HG03108 (cell line): ENCODE measurements at regions not wholly inside any gene's neighbourhood (a gene's known extent, or its start where the extent isn't known, plus 50 kb on each side); places are given as distances from the start of the nearest gene placed in this dataset.
"Not testable (repeated sequence)": the region's sequence is repeated elsewhere in the genome, so short reads cannot be mapped to it uniquely, and the experiment has no call there.

ENCODE experiments used
- ATAC-seq: cut with Tn5 transposase; IDR thresholded peaks from one replicate; pipeline ENCODE4 v1.9.1; 2021; ENCODE audit warnings: moderate library complexity; ENCODE audit not compliant: unreplicated experiment

DNA sequence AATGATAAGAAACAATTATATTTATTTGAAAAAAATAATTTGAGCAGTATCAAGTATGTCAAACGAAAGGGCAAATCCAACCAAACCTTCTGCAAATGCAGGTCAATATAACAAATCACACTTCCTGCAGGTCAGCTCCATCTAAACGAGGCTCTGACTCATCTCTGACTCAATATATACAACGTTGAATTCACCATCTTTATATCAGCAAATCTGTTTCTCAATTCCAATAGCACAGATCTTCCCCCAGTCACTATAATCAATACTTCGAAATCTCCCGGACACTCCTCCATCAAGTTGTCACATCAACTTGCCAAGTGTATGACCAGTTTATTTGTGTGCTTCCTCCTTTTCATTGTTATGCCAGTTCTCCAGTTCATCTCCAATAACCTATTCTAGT is 388.9 kb downstream of the ZEB2 start:
- ATAC-seq, result no peak

DNA sequence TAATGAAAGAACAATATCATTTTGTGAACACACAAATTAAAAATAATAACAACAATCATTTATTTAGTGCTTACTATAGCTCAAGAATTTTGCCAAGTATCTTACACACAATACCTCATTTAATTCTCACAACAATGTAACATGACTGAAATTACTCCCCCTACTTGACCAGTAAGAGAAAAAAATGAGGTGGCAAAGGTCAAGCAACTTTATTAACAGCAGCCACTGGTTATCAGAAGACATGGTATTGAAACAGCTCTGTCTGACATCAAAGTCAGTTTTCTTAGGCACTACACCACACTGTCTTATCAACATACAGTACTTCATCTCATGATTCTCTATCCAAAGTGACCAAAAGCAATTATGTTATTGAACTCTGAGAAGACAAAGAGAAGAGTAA is 389.4 kb downstream of the ZEB2 start:
- ATAC-seq, result no peak

DNA sequence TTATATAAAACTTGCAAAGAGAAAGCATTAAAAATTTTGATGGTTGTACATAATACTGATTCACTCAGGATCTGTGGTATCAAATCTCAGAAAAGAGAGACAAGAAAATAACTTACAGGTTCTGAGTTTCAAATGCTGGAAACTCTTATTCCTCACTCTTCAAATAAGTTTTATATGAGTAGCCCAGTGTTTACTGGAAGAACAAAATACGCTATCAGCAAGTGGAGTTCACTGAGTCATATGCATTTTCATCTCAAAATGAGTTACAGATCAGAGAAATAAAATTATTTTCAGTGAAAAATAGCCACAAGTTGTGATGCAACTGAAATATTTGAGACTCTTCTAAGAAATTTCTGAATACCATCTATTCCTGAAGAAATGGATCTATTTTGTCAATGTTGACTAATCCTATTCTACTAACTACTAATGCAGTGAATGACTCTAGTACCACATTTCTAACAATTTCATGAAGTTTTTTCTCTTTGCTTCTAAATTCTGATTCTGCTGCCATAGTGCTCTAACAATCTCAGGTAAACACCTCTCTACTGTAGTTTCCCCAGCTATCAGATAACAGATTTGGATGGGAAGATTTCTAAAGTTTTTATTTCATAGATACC is 391.7 kb downstream of the ZEB2 start:
- ATAC-seq, result no peak

DNA sequence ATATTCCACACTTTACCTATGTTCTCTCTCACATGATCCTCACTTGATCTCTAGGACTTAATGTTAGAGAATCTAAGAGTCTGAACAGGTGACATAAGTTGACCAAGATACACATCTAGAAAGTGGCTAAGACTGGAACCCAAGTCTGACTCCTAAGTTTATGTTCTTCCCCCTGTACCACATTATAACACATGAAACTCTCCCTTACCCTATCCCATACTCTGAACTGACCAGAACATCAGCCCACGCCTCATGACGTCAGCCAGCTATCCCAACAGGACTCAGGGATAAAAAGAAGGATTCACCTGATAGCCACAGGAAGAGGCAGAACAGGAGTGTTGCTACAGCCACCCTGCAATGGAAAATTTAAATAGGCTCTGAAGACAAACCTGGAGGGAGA is 392.2 kb downstream of the ZEB2 start:
- no peak for ATAC-seq

DNA sequence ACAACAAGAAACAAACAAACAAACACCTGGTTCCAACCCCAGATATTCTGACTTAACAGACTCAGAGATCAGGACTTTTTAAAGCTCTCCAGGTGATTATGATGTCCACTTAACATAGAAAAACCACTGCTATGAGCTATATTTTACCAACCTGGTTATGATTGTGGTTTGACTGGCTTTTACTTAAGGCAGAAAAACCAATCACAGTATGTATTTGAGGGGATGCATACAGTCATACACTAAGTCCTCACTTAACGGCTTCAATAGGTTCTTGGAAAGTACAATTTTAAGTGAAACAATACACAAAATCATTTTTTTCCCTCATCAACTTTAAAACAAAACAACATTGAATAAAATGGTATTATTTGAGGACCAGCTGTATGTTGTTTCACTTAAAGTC is 393.6 kb downstream of the ZEB2 start:
- ATAC-seq, result no peak

DNA sequence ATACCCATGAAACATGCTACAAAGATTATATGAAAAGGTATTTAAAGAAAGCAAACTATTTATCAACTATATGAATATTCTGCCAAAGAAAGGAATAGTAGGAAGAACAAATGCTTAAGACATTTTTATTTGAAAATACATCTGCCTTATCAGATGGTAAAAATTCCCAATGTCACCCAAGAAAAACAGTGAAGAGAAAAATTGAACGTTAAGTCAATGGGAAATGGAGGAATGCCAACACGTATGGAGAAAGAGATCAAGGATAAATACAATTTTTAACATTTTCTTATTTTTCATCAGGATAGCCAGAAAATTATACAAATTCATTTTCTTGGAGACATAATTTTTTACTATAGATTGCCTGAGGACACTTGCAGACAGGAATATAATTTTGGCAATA is 394.2 kb downstream of the ZEB2 start:
- ATAC-seq, result no peak

DNA sequence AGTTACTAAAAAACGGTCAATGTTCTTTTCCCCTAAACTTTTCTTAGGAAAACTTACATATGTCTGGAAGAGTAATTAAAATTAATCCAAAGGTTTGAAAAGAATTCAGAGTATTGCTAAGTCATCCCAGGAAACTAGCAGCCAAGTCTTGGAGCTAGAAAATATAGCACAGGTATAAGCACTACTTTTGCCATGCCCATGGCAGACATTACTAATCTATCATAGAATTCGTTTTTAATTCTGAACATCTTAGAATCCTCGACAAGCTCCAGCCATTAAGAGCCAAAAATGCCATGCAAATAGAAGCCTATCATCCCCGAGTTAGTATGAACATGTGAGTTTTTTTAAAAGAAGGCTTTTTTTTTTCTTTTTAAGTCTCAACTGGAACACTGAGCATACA is 395.0 kb downstream of the ZEB2 start:
- no peak for ATAC-seq

DNA sequence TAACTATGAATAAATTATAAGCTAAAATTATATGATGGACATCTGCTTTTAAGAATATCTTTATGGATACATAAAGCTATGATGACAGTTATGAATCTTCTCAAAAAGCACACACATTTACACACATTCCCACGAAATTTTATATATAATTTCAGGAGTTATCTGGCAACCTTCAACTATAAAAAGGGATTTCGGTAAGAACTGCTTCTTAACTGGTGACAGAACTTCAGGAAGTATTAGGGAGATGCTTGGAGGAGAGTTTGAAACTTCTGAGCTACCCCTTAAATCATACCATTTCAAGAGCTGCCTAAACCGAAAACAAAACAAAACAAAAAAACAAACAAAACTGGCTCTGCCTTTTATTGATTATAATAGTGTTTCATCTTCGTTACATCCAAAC is 399.4 kb downstream of the ZEB2 start:
- no peak for ATAC-seq

DNA sequence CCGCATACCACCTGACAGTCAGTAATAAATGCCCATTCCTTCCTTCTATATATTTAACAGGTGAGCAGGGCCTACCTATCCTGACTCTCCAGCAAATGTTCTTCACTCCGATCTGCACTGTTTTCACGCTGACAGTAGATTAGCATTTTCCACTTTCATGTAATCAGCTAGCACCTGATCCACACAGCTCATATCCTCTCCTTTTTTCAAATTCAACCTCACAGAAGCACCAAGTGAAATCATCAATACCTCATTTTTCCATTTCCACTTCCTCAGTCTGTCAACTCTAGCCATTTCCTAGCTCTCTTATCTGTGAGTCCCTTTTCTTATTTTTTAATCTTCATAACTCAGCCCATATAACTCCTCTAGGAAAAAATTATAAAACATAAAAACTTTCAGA is 402.8 kb downstream of the ZEB2 start:
- ATAC-seq, result no peak

DNA sequence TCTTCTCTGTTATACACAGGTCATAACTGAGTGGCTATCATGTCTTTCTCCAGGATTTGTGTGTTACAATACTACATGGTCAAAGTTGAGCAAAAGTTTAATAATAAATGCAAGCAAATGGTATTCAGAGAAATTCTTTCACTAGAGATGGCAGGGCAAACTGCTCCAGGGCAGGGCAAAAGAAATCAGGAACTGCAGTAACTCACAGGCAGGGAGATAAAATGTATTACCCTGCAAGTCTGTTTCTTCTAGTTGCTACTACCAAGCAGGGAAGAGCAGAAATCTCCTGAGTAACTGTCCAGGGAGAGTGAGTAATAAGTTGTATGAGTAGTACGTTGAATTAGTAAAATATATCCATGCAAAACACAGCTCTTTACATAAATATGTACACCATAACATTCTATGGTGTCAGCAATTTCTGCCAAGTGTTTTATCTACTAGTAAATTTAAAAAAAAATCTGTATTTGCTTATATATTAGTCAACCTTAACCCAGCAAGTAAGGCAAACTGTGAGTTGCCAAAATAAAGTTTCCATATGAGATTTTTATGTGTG is 404.1 kb downstream of the ZEB2 start:
- ATAC-seq, result no peak

DNA sequence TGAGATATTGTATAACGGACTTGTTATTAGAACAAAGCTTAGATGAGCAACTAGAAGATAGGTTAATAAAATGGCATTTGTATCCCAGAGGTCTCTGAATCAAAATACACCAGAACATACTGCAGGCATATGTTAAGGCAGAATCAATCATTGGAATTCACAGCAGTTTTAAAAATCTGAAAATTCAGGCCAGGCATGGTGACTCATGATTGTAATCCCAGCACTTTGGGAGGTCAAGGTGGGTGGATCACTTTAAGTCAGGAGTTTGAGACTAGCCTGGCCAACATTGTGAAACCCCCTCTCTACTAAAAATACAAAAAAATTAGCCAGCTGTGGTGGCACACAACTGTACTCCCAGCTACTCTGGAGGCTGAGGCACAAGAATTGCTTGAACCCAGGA is 405.2 kb downstream of the ZEB2 start:
- no peak for ATAC-seq

DNA sequence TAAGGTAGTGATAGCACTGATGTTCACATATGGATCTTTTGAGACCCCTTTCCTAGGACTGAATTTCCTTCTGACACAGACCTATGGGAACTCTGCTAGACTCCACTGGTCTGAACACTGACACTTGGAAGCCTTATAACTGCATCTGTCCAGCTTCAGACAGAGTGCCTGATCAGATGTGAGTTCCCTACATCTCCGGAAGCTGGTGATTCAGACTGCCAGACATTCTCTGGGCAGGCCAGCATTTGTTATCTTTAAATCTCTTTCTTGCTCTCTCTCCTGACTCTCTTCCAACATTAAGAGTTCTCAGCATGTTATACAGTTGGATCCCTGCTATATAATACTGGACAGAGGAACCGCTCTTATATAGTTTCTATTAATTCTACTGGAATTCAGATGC is 408.5 kb downstream of the ZEB2 start:
- ATAC-seq, result no peak

DNA sequence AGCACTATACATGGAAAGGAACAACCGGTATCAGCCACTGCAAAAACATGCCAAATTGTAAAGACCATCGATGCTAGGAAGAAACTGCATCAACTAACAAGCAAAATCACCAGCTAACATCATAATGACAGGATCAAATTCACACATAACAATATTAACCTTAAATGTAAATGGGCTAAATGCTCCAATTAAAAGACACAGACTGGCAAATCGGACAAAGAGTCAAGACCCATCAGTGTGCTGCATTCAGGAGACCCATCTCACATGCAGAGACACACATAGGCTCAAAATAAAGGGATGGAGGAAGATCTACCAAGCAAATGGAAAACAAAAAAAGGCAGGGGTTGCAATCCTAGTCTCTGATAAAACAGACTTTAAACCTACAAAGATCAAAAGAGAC is 413.8 kb downstream of the ZEB2 start:
- ATAC-seq, result not testable (repeated sequence)

DNA sequence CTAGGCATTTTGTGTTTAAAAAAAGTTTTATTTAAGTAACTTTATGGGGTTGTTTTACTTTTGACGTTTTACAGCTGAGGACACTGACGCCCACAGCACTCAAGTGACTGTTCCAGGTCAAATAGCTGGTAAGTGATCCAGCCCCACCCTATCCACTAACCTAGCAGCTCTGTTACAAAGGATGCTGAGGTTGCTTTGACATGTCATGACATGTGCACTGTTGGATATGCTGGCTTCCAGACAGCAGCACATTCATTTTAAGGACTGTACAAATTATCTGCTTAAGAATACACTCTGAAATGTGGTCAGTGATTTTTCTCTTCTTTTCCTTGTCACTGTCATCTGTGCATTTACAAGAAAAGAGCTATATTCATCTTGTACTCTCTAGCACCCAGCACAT is 417.5 kb downstream of the ZEB2 start:
- ATAC-seq, result no peak

DNA sequence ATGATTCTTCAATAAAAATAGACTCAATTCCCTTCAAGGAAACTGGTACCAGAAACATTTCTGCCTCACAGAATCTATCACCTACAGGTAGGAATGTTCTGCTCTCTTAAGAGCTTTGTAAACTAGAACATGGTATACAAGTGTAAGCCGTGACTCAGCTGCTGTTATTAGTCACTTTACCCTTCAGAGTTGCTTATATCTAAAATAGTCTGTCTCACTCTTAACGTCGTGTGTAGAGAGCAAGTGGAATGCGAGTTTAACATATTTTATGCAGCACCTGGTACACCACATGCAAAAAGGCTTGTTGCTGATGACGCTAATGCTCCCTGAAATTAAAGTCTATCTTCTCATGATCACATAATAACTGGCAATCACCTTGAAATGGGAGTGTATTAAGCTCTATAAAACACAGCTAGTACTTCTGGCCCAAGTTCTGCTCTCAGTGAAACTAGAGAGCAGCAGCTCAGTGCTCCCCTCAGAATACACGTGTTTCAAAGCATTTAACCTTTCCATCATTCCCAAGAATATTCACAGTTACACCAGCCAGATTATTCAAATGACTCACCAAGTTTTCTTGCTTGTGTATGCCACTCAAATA is 420.0 kb downstream of the ZEB2 start:
- ATAC-seq, result no peak

DNA sequence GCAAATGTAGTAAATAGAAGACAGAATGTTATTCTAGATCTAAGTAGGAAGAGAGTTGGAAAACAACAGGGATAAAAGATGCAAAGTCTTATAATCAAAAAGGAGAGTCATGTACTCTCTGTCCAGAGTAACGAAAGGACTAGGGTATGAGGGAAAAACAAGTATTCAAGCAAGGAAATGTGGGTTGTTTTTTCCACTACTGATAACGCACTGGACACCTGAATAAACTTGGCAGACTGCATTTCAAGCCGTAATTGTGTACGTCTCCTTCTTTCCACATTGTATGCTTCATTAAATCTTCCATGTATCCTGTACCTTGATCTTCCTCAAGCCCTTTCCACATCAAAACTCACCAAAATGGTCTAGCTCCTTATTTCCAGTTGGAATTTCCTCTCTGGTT is 420.6 kb downstream of the ZEB2 start:
- no peak for ATAC-seq

DNA sequence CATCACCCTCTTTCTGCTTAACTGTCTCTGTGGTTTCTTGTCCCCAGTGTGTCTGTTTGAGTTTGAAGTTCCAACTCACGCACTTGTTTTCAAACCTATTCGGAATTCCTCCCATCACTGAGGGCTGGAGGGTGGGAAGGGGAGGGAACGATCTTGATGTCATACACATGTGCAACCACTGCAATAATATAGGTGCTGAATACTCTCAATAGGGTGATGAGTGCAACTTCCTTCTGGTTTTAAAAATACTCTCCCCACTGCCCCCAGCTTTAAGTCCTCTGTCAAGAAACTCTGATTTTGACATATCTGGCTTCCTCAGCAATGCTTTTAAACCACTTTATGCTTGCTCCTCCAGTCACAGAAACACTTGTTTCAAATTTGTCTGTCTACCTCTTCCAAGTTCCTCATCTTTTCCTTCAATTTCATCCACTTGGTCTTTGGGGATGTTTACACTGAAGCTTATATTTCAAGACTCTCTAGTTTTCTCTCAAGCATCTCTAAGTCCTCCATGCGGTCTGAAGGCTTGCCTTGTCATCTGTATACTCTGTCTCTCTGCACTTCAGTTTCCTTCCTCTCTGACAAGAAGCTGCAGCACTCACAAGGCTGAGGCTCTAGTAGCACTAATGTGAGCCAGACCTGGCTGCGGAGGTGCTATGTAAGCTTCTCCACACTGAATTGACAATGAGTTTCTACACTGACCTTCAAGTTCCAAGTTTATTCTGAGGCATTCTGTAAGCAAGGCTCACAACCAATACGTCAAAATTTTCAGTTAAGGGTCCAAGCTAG is 422.3 kb downstream of the ZEB2 start:
- no peak for ATAC-seq

DNA sequence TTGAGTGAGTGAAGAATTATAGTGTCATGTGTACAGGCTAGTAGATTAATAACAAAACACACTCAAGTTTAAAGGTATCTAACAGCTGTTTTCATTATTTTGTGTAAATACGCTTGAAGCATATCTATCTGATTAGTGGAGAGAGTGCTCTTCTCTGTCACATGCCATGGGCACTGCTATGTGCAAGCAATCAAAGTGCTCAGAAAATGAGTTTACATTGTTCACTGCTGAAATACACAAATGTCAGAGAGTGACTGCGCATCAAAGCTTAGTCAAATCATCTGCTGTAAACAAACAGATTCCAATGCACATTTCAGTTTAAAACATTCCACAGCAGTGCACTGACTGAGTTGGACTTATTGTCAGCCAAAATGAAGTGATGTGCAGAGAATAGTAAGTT is 423.4 kb downstream of the ZEB2 start:
- ATAC-seq, result no peak

DNA sequence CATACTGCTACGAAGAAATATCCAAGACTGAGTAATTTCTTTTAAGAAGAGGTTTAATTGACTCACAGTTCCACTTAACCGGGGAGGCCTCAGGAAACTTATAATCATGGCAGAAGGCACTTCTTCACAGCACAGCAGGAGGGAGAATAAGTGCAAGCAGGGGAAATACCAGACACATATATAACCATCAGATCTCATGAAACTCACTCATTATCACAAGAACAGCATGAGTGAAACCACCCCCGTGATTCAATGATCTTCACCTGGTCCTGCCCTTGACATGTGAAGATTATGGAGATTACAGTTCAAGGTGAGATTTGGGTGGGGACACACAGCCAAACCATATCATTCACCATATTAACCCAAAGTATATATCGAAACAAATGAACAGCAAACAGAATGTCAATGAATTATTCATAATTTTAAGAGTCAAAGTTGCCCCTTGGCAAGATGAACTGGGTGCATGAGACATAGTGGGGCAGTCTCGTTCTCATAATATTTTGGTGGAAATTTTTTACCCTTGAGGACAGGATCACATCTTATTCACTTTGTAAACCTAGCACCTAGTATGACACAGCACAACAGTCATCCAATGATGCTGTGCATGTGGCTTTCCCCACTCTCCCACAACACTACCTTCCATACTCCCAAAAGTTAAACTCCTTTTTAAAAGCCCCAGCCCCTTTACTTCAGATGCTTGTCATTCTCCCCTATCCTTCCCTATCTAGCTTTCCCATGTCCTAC is 425.3 kb downstream of the ZEB2 start:
- ATAC-seq, result no peak

DNA sequence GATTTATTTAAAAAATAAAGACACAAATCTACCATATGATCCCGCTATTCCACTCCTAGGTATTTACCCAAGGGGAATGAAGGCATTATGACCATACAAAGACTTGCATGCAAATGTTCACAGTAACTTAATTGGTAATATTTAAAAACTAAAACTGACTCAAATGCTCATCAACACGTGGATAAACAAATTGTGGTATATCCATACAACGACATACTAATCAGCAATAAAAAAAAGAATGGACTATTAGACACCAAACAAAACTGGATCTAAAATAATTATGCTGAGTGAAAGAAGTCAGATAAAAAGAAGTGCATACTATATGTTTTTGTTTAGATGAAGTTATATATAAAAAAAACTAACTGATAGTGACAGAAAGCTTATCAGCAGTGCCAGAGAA is 428.3 kb downstream of the ZEB2 start:
- no peak for ATAC-seq

DNA sequence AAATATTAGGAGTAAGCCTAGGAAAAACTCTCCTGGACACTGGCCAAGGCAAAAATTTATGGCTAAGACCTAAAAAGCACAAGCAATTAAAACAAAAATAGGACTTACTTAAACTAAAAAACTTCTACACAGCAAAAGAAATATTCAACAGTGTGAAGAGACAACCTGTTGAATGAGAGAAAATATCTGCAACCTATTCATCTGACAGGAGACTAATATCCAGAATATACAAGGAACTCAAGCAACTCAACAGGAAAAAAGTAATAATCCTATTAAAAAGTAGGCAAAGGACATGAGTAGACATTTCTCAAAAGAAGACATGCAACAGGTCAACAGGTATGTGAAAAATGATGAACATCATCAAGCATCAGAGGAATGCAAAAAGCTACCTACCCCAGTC is 431.1 kb downstream of the ZEB2 start:
- ATAC-seq, result no peak

DNA sequence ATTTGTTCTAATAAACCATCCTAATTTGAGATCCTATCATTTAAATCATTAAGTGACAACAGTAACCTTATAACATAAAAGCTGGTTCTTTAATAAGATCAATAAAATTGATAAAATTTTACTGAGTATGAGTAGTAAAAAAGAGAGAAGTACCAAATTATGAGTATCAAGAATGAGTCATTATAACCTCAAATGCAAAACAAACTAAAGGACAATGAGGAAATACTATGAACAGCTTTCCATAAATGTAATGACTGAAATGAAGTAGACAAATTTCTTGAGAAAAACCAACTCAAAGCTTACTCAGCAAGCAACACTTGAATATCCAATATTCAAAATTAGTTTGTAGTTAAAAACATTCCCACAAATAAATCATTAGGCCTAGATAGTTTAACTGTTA is 433.0 kb downstream of the ZEB2 start:
- no peak for ATAC-seq
